ENCODE measurements at regions not wholly inside any gene's neighbourhood (a gene's known extent, or its start where the extent isn't known, plus 50 kb on each side); places are given as distances from the start of the nearest gene placed in this dataset.

- peak; percentile 11; the same call in 1 of the 2 replicates for TF ChIP-seq ZGPAT (CRISPR knock-in tag; IDR thresholded peaks at IDR 0.05)
- TF ChIP-seq YEATS4 (CRISPR knock-in tag; IDR thresholded peaks at IDR 0.05; ENCODE audit: borderline replicate concordance) = 0 out of 2 replicates have a peak, but pooled peaks have one; percentile 48
- no peak for TF ChIP-seq HOXA7 (CRISPR knock-in tag; IDR thresholded peaks at IDR 0.05)
- TF ChIP-seq MED8 (CRISPR knock-in tag; IDR thresholded peaks at IDR 0.05; ENCODE audit: insufficient replicate concordance) = no peak
- TF ChIP-seq MXI1 (IDR thresholded peaks at IDR 0.05; ENCODE audit: borderline replicate concordance, low read depth, low read length) = peak; percentile 25; the same call in 1 of the 3 replicates
- no peak for TF ChIP-seq LCORL (IDR thresholded peaks at IDR 0.05)
- TF ChIP-seq LCORL (CRISPR knock-in tag; IDR thresholded peaks at IDR 0.05) = 0 out of 2 replicates have a peak, but pooled peaks have one; percentile 25
- peak; percentile 49 for TF ChIP-seq SALL1 (CRISPR knock-in tag; IDR thresholded peaks at IDR 0.05)
- 0 out of 2 replicates have a peak, but pooled peaks have one; percentile 32 for TF ChIP-seq ZBTB4 (CRISPR knock-in tag; IDR thresholded peaks at IDR 0.05; ENCODE audit: borderline replicate concordance)
- TF ChIP-seq MED1 (CRISPR knock-in tag; IDR thresholded peaks at IDR 0.05) = 0 out of 2 replicates have a peak, but pooled peaks have one; percentile 43
- no peak for TF ChIP-seq ZBTB1 (CRISPR knock-in tag; IDR thresholded peaks at IDR 0.05; ENCODE audit: borderline replicate concordance)
- TF ChIP-seq NCOR1 (IDR thresholded peaks at IDR 0.05; ENCODE audit: borderline replicate concordance, low read length) = no peak
- 0 out of 2 replicates have a peak, but pooled peaks have one; percentile 18 for TF ChIP-seq SAP130 (CRISPR knock-in tag; IDR thresholded peaks at IDR 0.05; ENCODE audit: low read depth)
- no peak for TF ChIP-seq CBX1 (IDR thresholded peaks at IDR 0.05; ENCODE audit: low read depth)
- TF ChIP-seq ZFX (CRISPR knock-in tag; IDR thresholded peaks at IDR 0.05; ENCODE audit: low read depth) = peak; percentile 30; the same call in 1 of the 2 replicates
- 0 out of 4 replicates have a peak, but pooled peaks of 1 of the 2 experiments have one; percentile 33 for TF ChIP-seq KLF16 (CRISPR knock-in tag; IDR thresholded peaks at IDR 0.05)
Observed at GRCh38 chr4:73343432-73343831, 60.7 kb upstream of the ALB start (continued).
